HG03520 (cell line): ENCODE measurements at regions not wholly inside any gene's neighbourhood (a gene's known extent, or its start where the extent isn't known, plus 50 kb on each side); places are given as distances from the start of the nearest gene placed in this dataset.
"Not testable (repeated sequence)": the region's sequence is repeated elsewhere in the genome, so short reads cannot be mapped to it uniquely, and the experiment has no call there.

Experiments
- ATAC-seq: cut with Tn5 transposase; IDR thresholded peaks from one replicate; pipeline ENCODE4 v1.9.1; 2021; ENCODE audit warnings: mild to moderate bottlenecking, moderate library complexity; ENCODE audit not compliant: unreplicated experiment

DNA sequence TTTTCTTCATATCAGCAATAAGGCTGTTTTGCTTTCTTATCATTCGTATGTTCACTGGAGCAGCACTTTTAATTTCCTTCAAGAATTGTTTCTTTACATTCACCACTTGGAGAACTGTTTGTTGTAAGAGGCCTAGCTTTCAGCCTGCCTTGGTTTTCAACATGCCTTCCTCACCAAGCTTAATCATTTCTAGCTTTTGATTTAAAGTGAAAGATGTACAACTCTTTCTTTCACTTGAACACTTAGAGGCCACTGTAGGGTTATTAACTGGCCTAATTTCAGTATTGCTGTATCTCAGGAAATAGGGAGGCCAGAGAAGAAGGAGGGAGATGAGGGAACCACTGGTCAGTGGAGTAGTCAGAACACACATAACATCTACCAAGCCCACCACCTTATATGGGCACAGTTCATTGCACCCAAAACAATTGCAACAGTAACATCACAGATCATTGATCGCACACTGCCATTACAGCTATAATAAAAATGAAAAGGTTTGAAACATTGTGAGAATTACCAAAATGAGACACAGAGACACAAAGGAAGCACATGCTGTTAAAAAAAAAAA, 181.4 kb upstream of the TUBA3C start:
- ATAC-seq: no peak

DNA sequence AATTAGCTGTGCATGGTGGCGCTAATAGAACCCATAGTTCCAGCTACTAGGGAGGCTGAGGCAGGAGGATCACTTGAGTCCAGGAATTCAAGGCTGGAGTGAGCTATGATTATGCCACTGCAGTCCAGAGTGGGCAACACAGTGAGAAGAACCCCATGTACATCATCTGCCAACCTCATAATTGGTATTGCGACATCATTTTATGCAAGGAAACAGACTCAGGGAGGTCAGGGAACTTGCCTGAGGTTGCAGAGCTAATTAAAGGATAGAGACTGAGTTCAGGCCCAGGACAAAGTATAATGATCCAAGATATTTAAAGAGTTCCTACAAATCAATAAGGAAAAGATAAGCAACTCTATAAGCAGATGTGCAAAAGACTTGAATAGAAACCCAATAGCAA, 178.1 kb upstream of the TUBA3C start:
- not testable (repeated sequence) for ATAC-seq

DNA sequence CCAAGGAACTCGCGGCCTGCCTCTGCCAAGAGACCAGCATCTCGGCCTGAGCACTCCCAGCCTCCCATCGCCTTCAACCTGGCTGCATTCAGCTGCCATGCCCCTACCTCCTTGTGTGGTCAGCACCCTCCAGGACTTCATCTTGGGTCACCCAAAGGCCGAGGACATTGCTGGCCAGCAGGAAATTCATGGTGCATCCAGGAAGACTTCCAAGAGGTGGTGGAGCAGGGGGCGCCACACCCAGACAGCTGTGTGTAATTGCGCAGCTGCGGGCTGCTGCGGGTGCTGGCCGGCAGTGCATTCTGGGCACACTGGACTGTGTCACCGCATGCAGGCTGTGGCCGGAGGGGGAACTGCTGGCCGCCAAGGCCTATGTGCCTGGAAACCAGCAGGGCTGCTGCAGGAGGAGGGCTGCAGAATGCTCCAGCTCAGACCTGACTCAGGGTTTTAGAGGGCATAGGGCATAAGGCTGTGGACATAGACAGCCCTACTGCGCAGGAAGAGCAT, 164.3 kb upstream of the TUBA3C start:
- no peak for ATAC-seq

DNA sequence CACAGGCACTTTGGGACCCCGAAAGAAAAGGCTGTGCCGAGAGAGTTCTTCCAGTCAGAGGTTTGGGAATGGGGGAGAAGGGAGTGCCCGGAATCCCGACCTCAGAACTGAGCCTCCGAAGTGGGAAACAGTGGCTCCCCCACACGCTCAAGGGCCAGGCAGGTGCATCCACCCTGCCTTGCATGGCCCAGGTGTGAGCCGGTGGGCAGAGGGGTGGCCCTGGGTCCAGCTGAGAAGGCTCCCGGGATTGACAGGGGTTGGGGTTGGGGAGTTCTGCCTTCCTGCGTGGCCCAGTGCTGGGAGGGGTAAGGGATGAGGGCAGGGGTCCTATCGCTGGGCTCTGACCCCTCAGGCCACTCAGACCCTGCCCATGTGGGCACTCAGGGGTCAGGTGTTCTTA, 163.5 kb upstream of the TUBA3C start:
- peak; percentile 21 for ATAC-seq

DNA sequence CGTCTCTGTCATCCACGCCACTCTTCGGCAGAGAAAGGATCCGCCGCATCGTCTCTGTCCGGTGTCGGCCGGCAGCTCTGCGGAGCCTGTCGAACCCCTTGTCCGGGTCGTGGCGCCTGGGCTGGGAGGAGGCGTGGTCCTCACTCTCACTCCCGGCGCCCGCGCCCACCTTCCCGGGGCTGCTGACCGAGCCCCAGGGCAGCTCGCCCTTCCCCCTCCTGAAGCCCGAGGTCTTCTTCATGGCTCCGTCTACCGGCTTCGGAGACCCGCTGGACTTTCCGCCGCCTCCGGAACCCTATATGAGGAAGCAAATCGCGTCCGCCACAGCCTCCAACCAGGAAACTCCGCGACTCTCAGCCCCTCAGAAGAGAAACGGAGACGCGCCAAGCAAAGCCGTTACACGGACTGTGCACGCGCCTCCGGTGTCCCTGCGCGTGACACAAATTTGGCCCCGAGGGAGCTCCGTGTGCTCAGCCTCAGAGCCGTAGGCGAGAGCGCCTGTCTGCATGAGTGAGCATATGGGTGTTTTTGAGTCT, 163.0 kb upstream of the TUBA3C start:
- ATAC-seq: peak; percentile 74

DNA sequence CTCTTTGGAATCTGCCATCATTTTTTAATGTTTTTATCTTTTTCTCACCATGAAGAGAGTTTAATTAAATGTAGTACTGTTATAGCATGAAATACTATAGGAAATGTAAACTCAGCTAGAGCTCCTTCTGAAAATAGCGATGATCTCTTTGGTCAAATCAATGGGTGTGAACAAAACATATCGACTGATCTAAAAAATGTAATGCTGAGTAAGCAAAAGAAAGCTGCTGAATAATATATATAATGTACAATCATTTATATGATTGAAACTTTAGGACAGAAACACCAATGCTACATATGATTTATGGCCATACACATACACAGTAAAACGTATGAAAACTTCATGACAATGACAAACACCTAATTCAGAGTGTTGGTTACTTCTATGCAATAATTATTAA, 150.8 kb upstream of the TUBA3C start:
- ATAC-seq: no peak

DNA sequence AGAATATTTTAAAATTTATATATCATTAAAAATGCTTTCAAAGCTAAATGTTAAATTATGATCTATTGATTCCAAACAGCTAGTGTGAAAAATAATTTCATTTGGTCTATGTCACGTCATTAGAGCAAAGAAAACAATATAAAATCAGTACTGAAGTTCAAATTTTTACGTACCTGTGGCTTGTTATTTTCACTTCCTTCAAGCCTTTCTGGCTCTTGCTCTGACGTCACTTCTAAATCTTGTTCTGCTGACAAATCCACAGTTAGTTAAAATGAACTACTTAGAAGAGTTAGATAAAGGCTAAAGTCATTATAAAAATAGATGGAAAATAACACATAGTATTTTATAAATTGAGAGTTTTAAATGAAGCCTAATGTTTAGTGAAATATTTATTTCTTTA, 147.7 kb upstream of the TUBA3C start:
- ATAC-seq: no peak

DNA sequence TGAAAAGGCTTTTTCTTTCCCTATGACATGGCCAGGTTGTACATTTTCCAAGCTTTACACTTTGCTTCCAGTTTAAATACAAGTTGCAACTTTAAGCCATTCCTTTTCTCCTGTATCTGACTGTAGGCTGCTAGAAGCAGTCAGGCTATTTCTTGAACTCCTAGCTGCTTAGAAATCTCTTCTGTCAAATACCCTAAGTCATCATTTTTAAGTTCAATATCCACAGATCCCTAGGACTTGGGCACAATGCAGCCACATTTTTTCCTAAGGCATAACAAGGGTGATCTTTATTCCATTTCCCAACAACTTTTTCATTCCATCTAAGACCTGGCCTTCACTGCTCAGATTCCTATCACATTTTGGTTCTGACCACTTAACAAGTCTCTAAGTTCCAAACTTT, 142.7 kb upstream of the TUBA3C start:
- ATAC-seq: no peak

DNA sequence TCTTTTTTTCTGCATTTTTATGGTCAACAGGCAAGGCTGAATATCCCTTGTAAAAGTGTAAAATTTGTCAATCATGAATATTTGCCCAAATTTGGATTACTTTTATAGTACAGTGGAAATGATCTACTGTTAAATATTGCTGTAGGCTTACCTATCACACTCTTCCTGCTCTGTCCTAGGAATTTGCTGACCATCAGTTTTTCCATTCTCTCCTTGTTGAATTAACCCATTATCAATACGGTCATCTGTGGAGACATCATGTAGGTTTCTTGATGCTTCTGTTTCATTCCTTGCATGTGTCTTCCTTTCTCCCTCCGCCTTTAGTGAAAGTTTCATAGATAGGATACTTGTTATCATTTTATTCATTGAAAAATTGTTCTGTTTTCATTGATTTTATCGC, 139.6 kb upstream of the TUBA3C start:
- no peak for ATAC-seq

DNA sequence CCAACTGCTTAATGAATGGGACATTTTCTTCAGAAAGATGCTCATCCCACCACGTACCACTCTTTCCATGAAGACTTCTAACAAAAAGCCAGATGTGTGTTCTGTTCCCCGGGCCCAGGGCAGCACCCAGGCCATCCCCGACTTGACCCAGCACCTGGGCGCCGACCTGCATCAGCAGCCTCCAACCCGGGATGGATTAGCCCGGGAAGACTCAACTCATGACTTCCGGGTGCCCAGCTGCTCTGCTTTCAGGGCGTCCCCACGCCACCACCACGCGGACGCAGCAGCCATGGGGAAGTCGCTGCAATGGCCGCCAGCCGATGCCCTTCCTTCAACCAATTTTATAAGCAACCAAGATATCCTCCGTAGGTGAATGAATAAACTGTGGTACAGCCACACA, 123.8 kb upstream of the TUBA3C start:
- no peak for ATAC-seq

DNA sequence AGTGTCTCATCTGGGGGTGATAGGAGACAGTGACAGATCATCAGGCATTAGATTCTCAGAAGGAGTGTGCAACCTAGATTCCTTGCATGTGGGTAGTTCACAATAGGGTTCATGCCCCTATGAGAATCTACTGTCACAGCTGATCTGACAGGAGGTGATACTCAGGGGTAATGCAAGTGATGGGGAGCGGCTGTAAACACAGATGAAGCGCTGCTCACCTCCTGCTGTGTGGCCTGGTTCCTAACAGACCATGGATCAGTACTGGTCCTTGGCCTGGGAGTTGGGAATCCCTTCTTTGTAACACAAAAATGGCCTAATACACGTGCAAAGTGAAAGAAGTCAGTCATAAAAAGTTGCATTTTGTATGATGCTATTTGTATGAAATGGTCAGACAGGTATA, 107.6 kb upstream of the TUBA3C start:
- ATAC-seq: no peak

DNA sequence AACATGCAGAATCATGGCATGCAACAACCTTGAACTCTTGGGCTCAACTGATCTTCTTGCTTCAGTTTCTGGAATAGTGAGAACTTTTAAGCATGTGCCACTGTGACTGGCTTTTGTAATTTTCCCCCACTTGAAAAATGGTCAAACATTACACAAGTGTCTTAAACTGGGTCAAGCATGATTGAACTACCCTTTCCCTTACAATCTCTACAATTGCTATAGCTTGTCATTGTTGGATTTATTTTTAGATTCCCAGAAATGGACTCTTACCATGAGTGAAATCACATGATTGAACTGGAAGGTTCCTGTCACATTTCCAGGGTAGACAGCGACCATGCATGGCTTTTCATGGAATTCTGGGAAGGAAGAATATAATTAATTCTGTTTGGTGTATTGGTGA, 102.2 kb upstream of the TUBA3C start:
- ATAC-seq: no peak

DNA sequence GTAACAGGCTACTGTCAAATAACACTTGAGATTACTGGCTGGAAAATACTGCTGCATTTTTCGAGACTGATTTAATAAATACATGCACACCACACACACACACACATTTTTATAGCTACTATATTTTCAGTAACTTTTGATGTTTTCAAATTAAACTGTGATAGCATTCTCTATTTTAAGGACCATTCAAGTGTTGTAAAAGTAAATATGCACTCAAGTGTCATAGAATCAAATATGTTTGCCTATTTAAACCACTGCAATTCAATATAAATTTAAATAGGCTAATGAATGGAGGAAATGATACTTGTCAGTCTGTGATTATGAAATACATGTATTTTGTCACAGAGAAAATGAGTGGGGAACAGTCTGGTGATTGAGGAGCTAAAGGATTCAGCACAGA, 86.7 kb upstream of the TUBA3C start:
- ATAC-seq: no peak

DNA sequence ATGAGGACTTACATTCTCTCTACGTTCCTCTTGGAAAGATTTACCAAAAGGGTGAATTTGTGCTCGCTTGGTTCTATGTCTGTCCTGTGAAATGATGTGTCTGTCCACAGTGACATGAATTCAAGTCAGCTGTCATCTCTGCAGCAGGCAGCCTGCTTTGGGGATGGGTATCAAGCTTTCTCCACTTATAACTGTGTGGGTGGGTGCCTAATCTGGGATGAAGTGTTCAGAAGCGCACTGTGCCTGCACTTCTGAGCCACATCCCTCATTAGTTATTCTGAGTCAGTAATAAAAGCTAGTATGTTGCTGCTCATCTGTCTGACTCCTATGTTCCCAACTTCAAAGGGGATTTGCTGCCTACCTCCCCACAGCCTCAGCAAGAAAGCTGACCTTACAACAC, 86.1 kb upstream of the TUBA3C start:
- no peak for ATAC-seq

DNA sequence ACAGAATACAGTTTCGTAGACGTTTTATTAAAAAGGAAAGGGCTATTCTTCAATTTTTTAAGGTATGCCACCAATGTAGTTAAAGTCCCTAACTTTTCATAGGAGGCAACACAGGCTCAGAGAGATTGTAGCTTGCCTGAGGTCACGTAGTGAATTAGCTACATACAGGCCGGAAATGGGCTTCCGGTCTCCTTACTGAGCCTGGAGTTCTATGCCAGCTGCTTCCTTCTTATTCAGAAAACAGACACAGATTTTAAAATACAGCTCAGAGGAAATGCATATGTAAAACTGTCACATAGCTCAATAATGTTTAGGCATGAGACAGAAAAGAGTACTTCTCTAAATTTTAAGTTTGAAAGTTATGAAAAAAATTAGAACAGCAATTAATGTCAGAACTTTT, 85.4 kb upstream of the TUBA3C start:
- ATAC-seq: no peak

DNA sequence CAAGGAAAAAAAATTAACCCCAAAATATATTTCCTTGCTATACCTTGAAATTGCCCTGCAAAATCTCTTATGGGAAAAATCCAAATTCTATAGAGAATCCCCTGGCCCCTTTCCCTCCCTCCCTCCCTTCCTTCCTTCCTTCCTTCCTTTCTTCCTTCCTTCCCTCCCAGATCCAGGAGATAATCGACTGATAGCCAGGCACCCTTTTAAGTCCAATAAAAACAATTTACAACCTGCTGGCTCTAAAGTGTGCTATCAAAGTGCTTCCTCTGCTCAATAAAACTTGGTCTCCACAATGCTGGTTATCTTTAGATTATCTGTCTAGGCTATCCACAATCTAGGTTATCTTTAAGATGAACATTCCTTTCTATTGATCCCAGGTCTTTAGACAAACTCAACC, 83.1 kb upstream of the TUBA3C start:
- ATAC-seq: no peak

DNA sequence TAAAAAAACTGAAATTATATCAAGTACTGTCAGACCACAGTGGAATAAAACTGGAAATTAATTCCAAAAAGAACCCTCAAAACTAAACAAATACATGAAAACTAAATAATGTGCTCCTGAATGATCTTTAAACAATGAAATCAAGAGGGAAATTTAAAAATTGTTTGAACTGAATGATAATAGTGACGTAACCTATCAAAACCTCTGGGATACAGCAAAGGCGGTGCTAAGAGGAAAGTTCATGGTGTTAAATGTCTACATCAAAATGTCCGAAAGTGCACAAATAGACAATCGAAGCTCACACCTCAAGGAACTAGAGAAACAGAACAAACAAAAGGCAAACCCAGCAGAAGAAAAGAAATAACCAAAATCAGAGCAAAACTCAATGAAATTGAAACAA, 70.8 kb upstream of the TUBA3C start:
- no peak for ATAC-seq

DNA sequence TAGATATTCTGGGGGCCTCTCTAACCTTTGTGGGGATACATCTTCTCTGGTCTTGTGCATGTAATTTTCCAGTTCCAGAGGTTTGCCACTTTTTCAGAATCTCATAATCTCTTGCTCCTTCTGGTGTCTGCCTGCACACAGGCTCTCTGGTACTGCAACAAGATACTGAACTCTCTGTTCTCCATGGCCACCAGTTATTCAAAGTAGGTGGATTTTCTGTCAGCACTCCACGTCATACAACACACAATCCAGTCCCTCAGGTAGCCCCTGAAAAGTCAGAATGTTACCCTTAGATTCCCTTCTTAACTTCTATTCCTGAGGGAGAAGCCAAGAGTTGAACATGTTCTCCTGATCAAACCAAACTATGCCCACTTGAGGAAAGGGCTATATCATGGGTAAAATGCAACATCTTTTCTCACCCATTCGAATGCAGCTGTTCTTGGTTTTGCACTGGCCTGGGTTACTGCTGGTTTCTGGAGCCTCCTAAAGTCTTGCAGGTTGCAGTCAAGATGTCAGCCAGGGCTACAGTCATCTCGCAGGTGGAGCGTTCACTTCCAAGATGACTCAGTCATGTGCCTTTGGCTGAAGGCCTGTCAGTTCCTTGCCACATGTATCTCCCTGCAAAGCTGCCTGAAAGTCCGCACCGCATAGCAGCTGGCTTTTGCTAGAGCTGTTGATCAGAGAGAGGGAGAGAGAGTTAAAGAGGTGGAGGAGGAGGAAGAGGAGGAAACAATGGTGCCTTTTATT, 57.7 kb upstream of the TUBA3C start:
- ATAC-seq: peak; percentile 82
